ENCODE measurements at regions not wholly inside any gene's neighbourhood (a gene's known extent, or its start where the extent isn't known, plus 50 kb on each side); places are given as distances from the start of the nearest gene placed in this dataset.

- no peak for TF ChIP-seq CTCF (IDR thresholded peaks at IDR 0.05 in 2 of 3, conservative IDR thresholded peaks at IDR 0.05 in 1 of 3; ENCODE audit: borderline replicate concordance in 1 of 3, insufficient read depth in 1 of 3, low read depth in 2 of 3, low read length in 2 of 3)
- TF ChIP-seq MAX (IDR thresholded peaks at IDR 0.05) = no peak
Observed at GRCh38 chr20:56967916-56968315, 298.5 kb downstream of the BMP7 start (continued).

GRCh38 chr20:56968376-56969048 lies 297.9 kb downstream of the BMP7 start:
- no peaks in the 10 kb centered on the region for H3K27me3 ChIP-seq (ENCODE audit: insufficient read depth, low read length)
- H3K9ac ChIP-seq (ENCODE audit: low read length) = no peak overlapping the region
- H3K4me2 ChIP-seq (ENCODE audit: low read length) = no peak overlapping the region
- no peaks in the 10 kb centered on the region for H3K79me2 ChIP-seq (ENCODE audit: insufficient read depth, low read length)
- BruUV-seq (replicated peaks) = no TSS peak
- DNase-seq (ENCODE audit: low read depth, low spot score) (no peak), ATAC-seq (no peak)
- intact Hi-C loops (cut with micrococcal nuclease) = no loop called here
- POLR2A ChIA-PET = no interaction called here
- no peak overlapping the region for H3K4me3 ChIP-seq (replicated peaks in 1 of 2; ENCODE audit: low read depth in 1 of 2, low read length in 2 of 2)
- H3K4me1 ChIP-seq (ENCODE audit: control insufficient read depth in 1 of 2, insufficient read depth in 2 of 2, low read length in 2 of 2) = no peaks in the 10 kb centered on the region
- no peaks in the 10 kb centered on the region for H3K9me2 ChIP-seq (ENCODE audit: insufficient read depth)
- no peaks in the 10 kb centered on the region for H4K20me1 ChIP-seq (ENCODE audit: insufficient read depth)
- no peaks in the 10 kb centered on the region for H3K36me3 ChIP-seq (ENCODE audit: control insufficient read depth in 1 of 2, insufficient read depth in 2 of 2, low read length in 2 of 2)
- TF ChIP-seq ZNF274 (IDR thresholded peaks at IDR 0.05; ENCODE audit: low read depth, low read length) = no peak
- TF ChIP-seq JUND (IDR thresholded peaks at IDR 0.05) = no peak
- no peak for TF ChIP-seq EZH2 (IDR thresholded peaks at IDR 0.05)
- no peak for TF ChIP-seq SIN3A (IDR thresholded peaks at IDR 0.05; ENCODE audit: low read depth)
- no peak for TF ChIP-seq YY1 (IDR thresholded peaks at IDR 0.05; ENCODE audit: extremely low read depth, insufficient replicate concordance, low read depth, low read length)
- no peak for TF ChIP-seq CTCF (IDR thresholded peaks at IDR 0.05 in 2 of 3, conservative IDR thresholded peaks at IDR 0.05 in 1 of 3; ENCODE audit: borderline replicate concordance in 1 of 3, insufficient read depth in 1 of 3, low read depth in 2 of 3, low read length in 2 of 3)
- no peak for TF ChIP-seq ZFX (IDR thresholded peaks at IDR 0.05)
- no peak for TF ChIP-seq CEBPB (IDR thresholded peaks at IDR 0.05; ENCODE audit: low read depth)
- TF ChIP-seq EZH2phosphoT487 (IDR thresholded peaks at IDR 0.05; ENCODE audit: borderline replicate concordance) = no peak
- no peak for TF ChIP-seq ZBTB33 (IDR thresholded peaks at IDR 0.05; ENCODE audit: extremely low read depth, insufficient replicate concordance, low read length)
- no peak for TF ChIP-seq MAX (IDR thresholded peaks at IDR 0.05)
- RAD21 ChIA-PET (ENCODE audit: low non-redundant PET in 1 of 2, low total read pairs in 2 of 2, uncharacterized antibody in 2 of 2, unreplicated experiment in 2 of 2) = no interaction called here
- no peaks in the 10 kb centered on the region for H3K9me3 ChIP-seq (ENCODE audit: control insufficient read depth in 1 of 2, insufficient read depth in 1 of 2, low read depth in 1 of 2, low read length in 2 of 2)
- H3K27ac ChIP-seq (ENCODE audit: low read depth, low read length) = no peak overlapping the region
- no peak overlapping the region for H2AFZ ChIP-seq (ENCODE audit: low read depth, low read length, poor library complexity, severe bottlenecking)
- CTCF ChIA-PET = no interaction called here
